Breast epithelium (tissue), 3 donors: ENCODE measurements at regions not wholly inside any gene's neighbourhood (a gene's known extent, or its start where the extent isn't known, plus 50 kb on each side); places are given as distances from the start of the nearest gene placed in this dataset.

ENCODE experiments used
- CTCF ChIP-seq, 3 donors: fragments of 450-650 bp; IDR thresholded peaks; one replicate each; pipeline ENCODE4 v1.5.1; 2016 to 2017; ENCODE audit warnings: antibody characterized with exemption in 3 of 3, mild to moderate bottlenecking in 3 of 3, moderate library complexity in 3 of 3
- POLR2A ChIP-seq: fragments of 450-650 bp; IDR thresholded peaks from one replicate; pipeline ENCODE4 v1.6.1; 2016; ENCODE audit warnings: antibody characterized with exemption, mild to moderate bottlenecking, moderate library complexity
- POLR2AphosphoS5 ChIP-seq, 3 donors: sonication (generic); formaldehyde crosslinking; IDR thresholded peaks; one replicate each; pipeline ENCODE4 v1.6.1; 2017; ENCODE audit warnings: antibody characterized with exemption in 3 of 3

- TF ChIP-seq POLR2A: no peak
- TF ChIP-seq CTCF (IDR thresholded peaks at IDR 0.05): no peak
- no peak for TF ChIP-seq POLR2AphosphoS5 (IDR thresholded peaks at IDR 0.05)
Measured at GRCh38 chr3:110272525-110272924, 799.1 kb upstream of the NECTIN3 start.
